KMS-11 (cell line): ENCODE measurements at regions not wholly inside any gene's neighbourhood (a gene's known extent, or its start where the extent isn't known, plus 50 kb on each side); places are given as distances from the start of the nearest gene placed in this dataset.

Experiments used
- H2AFZ ChIP-seq: fragments of 200-600 bp; sonication (generic); 2 replicates; pipeline ENCODE4 v1.6.1; 2016; ENCODE audit warnings: antibody characterized with exemption, mixed run types, low read depth
- H3K27ac ChIP-seq: fragments of 200-600 bp; sonication (generic); 2 replicates; pipeline ENCODE4 v1.6.1; 2016; ENCODE audit warnings: mild to moderate bottlenecking, mixed run types
- H3K27me3 ChIP-seq: fragments of 200-600 bp; sonication (generic); 2 replicates; pipeline ENCODE4 v1.6.1; 2017; ENCODE audit warnings: mild to moderate bottlenecking, low read depth, mixed run types, moderate library complexity; ENCODE audit not compliant: insufficient read depth
- H3K36me3 ChIP-seq: fragments of 200-600 bp; sonication (generic); 2 replicates; pipeline ENCODE4 v1.6.1; 2017; ENCODE audit warnings: mild to moderate bottlenecking, mixed run types; ENCODE audit not compliant: insufficient read depth
- H3K4me1 ChIP-seq: fragments of 200-600 bp; sonication (generic); 2 replicates; pipeline ENCODE4 v1.6.1; 2016; ENCODE audit warnings: mild to moderate bottlenecking, low read depth, mixed run types; ENCODE audit not compliant: poor library complexity, severe bottlenecking
- H3K4me2 ChIP-seq: fragments of 200-600 bp; sonication (generic); 2 replicates; pipeline ENCODE4 v1.7.0; 2016; ENCODE audit warnings: mild to moderate bottlenecking, mixed run types
- H3K4me3 ChIP-seq: fragments of 200-600 bp; sonication (generic); IDR thresholded peaks from 2 replicates; pipeline ENCODE4 v1.6.1; 2017; ENCODE audit warnings: low read depth, low read length, mixed read lengths; ENCODE audit not compliant: insufficient read depth
- H3K79me2 ChIP-seq: fragments of 200-600 bp; sonication (generic); 2 replicates; pipeline ENCODE4 v1.6.1; 2016; ENCODE audit warnings: low read depth, mixed run types; ENCODE audit not compliant: insufficient read depth
- H3K9ac ChIP-seq: fragments of 200-600 bp; sonication (generic); 2 replicates; pipeline ENCODE4 v1.6.1; 2016; ENCODE audit warnings: mild to moderate bottlenecking, mixed run types
- H4K20me1 ChIP-seq: fragments of 200-600 bp; sonication (generic); 2 replicates; pipeline ENCODE4 v1.6.1; 2016; ENCODE audit warnings: mild to moderate bottlenecking, mixed run types; ENCODE audit not compliant: insufficient read depth
- CTCF ChIP-seq: fragments of 200-600 bp; sonication (generic); conservative IDR thresholded peaks from 2 replicates; pipeline ENCODE4 v1.6.1; 2017; ENCODE audit warnings: low read depth, mild to moderate bottlenecking, antibody characterized with exemption, low read length, moderate library complexity, mixed read lengths

GRCh38 chr15:46222826-46223225 lies 588.0 kb downstream of the SQOR start:
- Histone ChIP-seq H3K27me3 (no peaks in the 10 kb centered on the region), H3K27ac (no peak overlapping the region), H3K9ac (no peak overlapping the region), H3K36me3 (no peaks in the 10 kb centered on the region), H2AFZ (no peak overlapping the region), H3K4me3 (no peak overlapping the region), H4K20me1 (no peaks in the 10 kb centered on the region), H3K4me1 (no peaks in the 10 kb centered on the region), H3K79me2 (no peaks in the 10 kb centered on the region), H3K4me2 (no peak overlapping the region)
- no peak for TF ChIP-seq CTCF

GRCh38 chr15:46229263-46229662 lies 594.4 kb downstream of the SQOR start:
- Histone ChIP-seq H3K27me3 (no peaks in the 10 kb centered on the region), H2AFZ (no peak overlapping the region), H3K4me1 (no peaks in the 10 kb centered on the region), H3K36me3 (no peaks in the 10 kb centered on the region), H3K4me3 (no peak overlapping the region), H3K9ac (no peak overlapping the region), H4K20me1 (no peaks in the 10 kb centered on the region), H3K79me2 (no peaks in the 10 kb centered on the region), H3K27ac (no peak overlapping the region), H3K4me2 (no peak overlapping the region)
- no peak for TF ChIP-seq CTCF

- no peak overlapping the region for H3K4me3 ChIP-seq
- H3K27me3 ChIP-seq: no peaks in the 10 kb centered on the region
- no peak overlapping the region for H3K4me2 ChIP-seq
- H3K79me2 ChIP-seq: no peaks in the 10 kb centered on the region
- no peak overlapping the region for H3K27ac ChIP-seq
- TF ChIP-seq CTCF: no peak
- no peaks in the 10 kb centered on the region for H4K20me1 ChIP-seq
- no peaks in the 10 kb centered on the region for H3K4me1 ChIP-seq
- H3K36me3 ChIP-seq: no peaks in the 10 kb centered on the region
- H3K9ac ChIP-seq: no peak overlapping the region
- no peak overlapping the region for H2AFZ ChIP-seq
These were observed 597.0 kb downstream of the SQOR start for GRCh38 chr15:46231786-46232185.

- Histone ChIP-seq H3K27ac (no peak overlapping the region), H3K79me2 (no peaks in the 10 kb centered on the region), H3K4me2 (no peak overlapping the region), H3K9ac (no peak overlapping the region), H3K36me3 (no peaks in the 10 kb centered on the region), H4K20me1 (no peaks in the 10 kb centered on the region), H3K4me1 (no peaks in the 10 kb centered on the region), H3K27me3 (no peaks in the 10 kb centered on the region), H2AFZ (no peak overlapping the region), H3K4me3 (no peak overlapping the region)
- no peak for TF ChIP-seq CTCF
These were observed 597.6 kb downstream of the SQOR start for GRCh38 chr15:46232471-46232870.

- no peaks in the 10 kb centered on the region for H3K4me1 ChIP-seq
- TF ChIP-seq CTCF: no peak
- no peak overlapping the region for H3K4me3 ChIP-seq
- no peaks in the 10 kb centered on the region for H3K36me3 ChIP-seq
- H3K27me3 ChIP-seq: no peaks in the 10 kb centered on the region
- H3K27ac ChIP-seq: no peak overlapping the region
- no peak overlapping the region for H3K9ac ChIP-seq
- no peaks in the 10 kb centered on the region for H3K79me2 ChIP-seq
- H3K4me2 ChIP-seq: no peak overlapping the region
- H2AFZ ChIP-seq: no peak overlapping the region
- no peaks in the 10 kb centered on the region for H4K20me1 ChIP-seq
These were observed 608.1 kb downstream of the SQOR start for GRCh38 chr15:46242935-46243334.
